ENCODE measurements at regions not wholly inside any gene's neighbourhood (a gene's known extent, or its start where the extent isn't known, plus 50 kb on each side); places are given as distances from the start of the nearest gene placed in this dataset.
A peak's percentile ranks its signal among the peaks of the same experiment; 100 is the strongest.

- H2AK5ac ChIP-seq (ENCODE audit: insufficient read length, low read length) = no peak overlapping the region
- no peak overlapping the region for H3K18ac ChIP-seq (ENCODE audit: insufficient read length, low read depth, low read length)
- no peak overlapping the region for H4K5ac ChIP-seq (ENCODE audit: insufficient read length, low read depth, low read length)
- peaks cover 5 to 7% of the 10 kb centered on the region in 2 experiments for H3K4me1 Mint-ChIP-seq
- H3K27me3 ChIP-seq (ENCODE audit: insufficient read depth, low read length) = no peaks in the 10 kb centered on the region
- H3K9me3 Mint-ChIP-seq = no peaks in the 10 kb centered on the region
- no peak overlapping the region for H3T11ph ChIP-seq (ENCODE audit: low read length)
- no peak overlapping the region for H2AFZ ChIP-seq (ENCODE audit: low read length)
- DNase-seq = no peak
- no peaks in the 10 kb centered on the region for H3K4me1 ChIP-seq (ENCODE audit: insufficient read depth, low read length)
- no peak for TF ChIP-seq CTCF (conservative IDR thresholded peaks at IDR 0.05)
- no peaks in the 10 kb centered on the region for H4K20me1 ChIP-seq (ENCODE audit: control insufficient read depth, insufficient read depth, insufficient read length)
- no peaks in the 10 kb centered on the region for H3K36me3 Mint-ChIP-seq (ENCODE audit: insufficient read depth in 1 of 3, low read depth in 3 of 3)
- no peak overlapping the region for H3K4me3 Mint-ChIP-seq
- H2BK20ac ChIP-seq (ENCODE audit: low read depth, low read length, poor library complexity, severe bottlenecking) = no peak overlapping the region
- no peak overlapping the region for H3K4me2 ChIP-seq (ENCODE audit: insufficient read depth, insufficient read length, low read length)
- H3K27me3 Mint-ChIP-seq (ENCODE audit: low read depth) = peaks cover 7% of the 10 kb centered on the region
- H4K8ac ChIP-seq (replicated peaks; ENCODE audit: insufficient read length, low read depth, low read length) = no peak overlapping the region
- H2BK12ac ChIP-seq (ENCODE audit: insufficient read length, low read depth, low read length) = no peak overlapping the region
- no peak overlapping the region for H3K9ac ChIP-seq (ENCODE audit: extremely low read depth, insufficient read length, low read length)
- H2BK120ac ChIP-seq (ENCODE audit: low read depth, low read length, poor library complexity, severe bottlenecking) = no peak overlapping the region
- no peak overlapping the region for H3K23ac ChIP-seq (ENCODE audit: insufficient read length, low read depth, low read length)
- no peak overlapping the region for H2BK5ac ChIP-seq (ENCODE audit: insufficient read length, low read length)
- H3K27ac ChIP-seq (ENCODE audit: insufficient read length, low read depth, low read length) = no peak overlapping the region
- no CpG with 5 or more reads among the region's 5 CpGs for WGBS (ENCODE audit: extremely low coverage, insufficient read length, low lambda C conversion rate)
- no peak overlapping the region for H3K14ac ChIP-seq (ENCODE audit: insufficient read depth, low read length)
- no peaks in the 10 kb centered on the region for H3K79me1 ChIP-seq (ENCODE audit: insufficient read depth, low read depth, low read length, poor library complexity, severe bottlenecking)
- no peak overlapping the region for H4K91ac ChIP-seq (ENCODE audit: insufficient read length, low read depth, low read length)
- no peak overlapping the region for H2BK15ac ChIP-seq (ENCODE audit: low read depth, low read length)
- no peak overlapping the region for H3K4ac ChIP-seq (ENCODE audit: low read depth, low read length)
- H3K23me2 ChIP-seq (ENCODE audit: insufficient read length, low read depth, low read length, poor library complexity, severe bottlenecking) = no peaks in the 10 kb centered on the region
- no peaks in the 10 kb centered on the region for H3K9me3 ChIP-seq (ENCODE audit: control insufficient read depth, low read depth, low read length)
- H3K27ac Mint-ChIP-seq = peak overlapping the region in 1 of 3 experiments; percentile 19; a peak in 1 of 7 replicates
- no peak overlapping the region for H3K56ac ChIP-seq (ENCODE audit: insufficient read length, low read depth, low read length)
- H3K79me2 ChIP-seq (ENCODE audit: insufficient read depth, low read length) = no peaks in the 10 kb centered on the region
These were observed 138.3 kb upstream of the CYP1B1 start for GRCh38 chr2:38214209-38214717.
